ENCODE measurements at regions not wholly inside any gene's neighbourhood (a gene's known extent, or its start where the extent isn't known, plus 50 kb on each side); places are given as distances from the start of the nearest gene placed in this dataset.

DNA sequence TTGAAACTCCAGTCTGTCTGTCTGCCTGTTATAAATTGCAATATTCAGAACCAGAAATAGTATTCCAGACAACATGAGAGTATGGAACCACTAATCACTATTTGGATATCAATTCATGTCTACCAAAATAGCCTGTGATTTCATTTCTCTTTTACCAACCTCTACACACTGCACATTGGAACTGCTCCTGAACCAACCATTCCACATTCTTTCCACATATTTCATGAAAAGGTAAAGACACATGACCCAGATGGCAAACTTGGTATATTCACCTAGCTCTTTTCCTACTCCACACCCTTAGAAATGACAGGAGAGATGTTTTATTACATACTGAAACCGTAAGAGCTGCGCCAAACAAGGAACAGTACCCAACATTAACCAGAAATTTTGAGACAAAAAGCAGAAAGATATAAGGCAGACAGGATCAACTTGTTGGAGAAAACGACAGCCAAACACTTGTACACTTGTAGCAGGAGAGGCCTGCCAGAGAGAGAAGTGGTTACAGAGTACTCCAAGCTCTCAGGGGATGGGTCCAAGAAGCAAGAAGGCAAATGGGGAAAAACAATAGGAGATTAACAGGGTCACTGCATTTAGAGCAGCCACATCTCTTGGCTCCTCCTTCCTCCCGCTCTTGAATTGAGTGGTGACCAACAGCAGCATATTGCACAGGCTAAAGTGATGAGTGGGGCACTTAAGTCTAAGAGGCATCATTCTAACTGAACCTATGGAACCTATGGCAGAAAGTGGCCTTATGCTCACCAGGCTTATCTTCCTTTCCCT lies 148.7 kb downstream of the SETD4 start:
- Mint-ChIP-seq H3K27ac (no peak overlapping the region), H3K4me3 (no peak overlapping the region), H3K27me3 (ENCODE audit: low read depth) (no peaks in the 10 kb centered on the region), H3K9me3 (peaks cover 15 to 17% of the 10 kb centered on the region in 2 experiments), H3K4me1 (peaks cover 34 to 45% of the 10 kb centered on the region in 2 experiments), H3K36me3 (ENCODE audit: insufficient read depth in 1 of 3, low read depth in 3 of 3) (peaks cover 0 to 25% (median 10%) of the 10 kb centered on the region in 3 experiments; a peak in 5 of 7 replicates)
- Histone ChIP-seq H2AFZ (ENCODE audit: low read length) (no peak overlapping the region), H2BK5ac (ENCODE audit: insufficient read length, low read length) (no peak overlapping the region), H2BK20ac (ENCODE audit: low read depth, low read length, poor library complexity, severe bottlenecking) (no peak overlapping the region), H2BK12ac (ENCODE audit: insufficient read length, low read depth, low read length) (no peak overlapping the region), H4K5ac (ENCODE audit: insufficient read length, low read depth, low read length) (no peak overlapping the region), H3K27ac (ENCODE audit: insufficient read length, low read depth, low read length) (no peak overlapping the region), H3K14ac (ENCODE audit: insufficient read depth, low read length) (no peak overlapping the region), H3K4me2 (ENCODE audit: insufficient read depth, insufficient read length, low read length) (no peak overlapping the region), H3K79me2 (ENCODE audit: insufficient read depth, low read length) (no peaks in the 10 kb centered on the region), H3K56ac (ENCODE audit: insufficient read length, low read depth, low read length) (no peak overlapping the region), H4K8ac (replicated peaks; ENCODE audit: insufficient read length, low read depth, low read length) (no peak overlapping the region), H2BK120ac (ENCODE audit: low read depth, low read length, poor library complexity, severe bottlenecking) (no peak overlapping the region), H4K91ac (ENCODE audit: insufficient read length, low read depth, low read length) (no peak overlapping the region), H2BK15ac (ENCODE audit: low read depth, low read length) (no peak overlapping the region), H3K23me2 (ENCODE audit: insufficient read length, low read depth, low read length, poor library complexity, severe bottlenecking) (no peaks in the 10 kb centered on the region), H3K79me1 (ENCODE audit: insufficient read depth, low read depth, low read length, poor library complexity, severe bottlenecking) (no peaks in the 10 kb centered on the region), H3K4me1 (ENCODE audit: insufficient read depth, low read length) (no peaks in the 10 kb centered on the region), H3T11ph (ENCODE audit: low read length) (no peak overlapping the region), H3K27me3 (ENCODE audit: insufficient read depth, low read length) (no peaks in the 10 kb centered on the region), H3K18ac (ENCODE audit: insufficient read length, low read depth, low read length) (no peak overlapping the region), H3K4ac (ENCODE audit: low read depth, low read length) (no peak overlapping the region), H3K9me3 (ENCODE audit: control insufficient read depth, low read depth, low read length) (no peaks in the 10 kb centered on the region), H2AK5ac (ENCODE audit: insufficient read length, low read length) (no peak overlapping the region), H4K20me1 (ENCODE audit: control insufficient read depth, insufficient read depth, insufficient read length) (no peaks in the 10 kb centered on the region), H3K23ac (ENCODE audit: insufficient read length, low read depth, low read length) (no peak overlapping the region), H3K9ac (ENCODE audit: extremely low read depth, insufficient read length, low read length) (no peak overlapping the region)
- no peak for DNase-seq
- WGBS (ENCODE audit: extremely low coverage, insufficient read length, low lambda C conversion rate), result no CpG with 5 or more reads among the region's 4 CpGs
- TF ChIP-seq, protein P1, sequence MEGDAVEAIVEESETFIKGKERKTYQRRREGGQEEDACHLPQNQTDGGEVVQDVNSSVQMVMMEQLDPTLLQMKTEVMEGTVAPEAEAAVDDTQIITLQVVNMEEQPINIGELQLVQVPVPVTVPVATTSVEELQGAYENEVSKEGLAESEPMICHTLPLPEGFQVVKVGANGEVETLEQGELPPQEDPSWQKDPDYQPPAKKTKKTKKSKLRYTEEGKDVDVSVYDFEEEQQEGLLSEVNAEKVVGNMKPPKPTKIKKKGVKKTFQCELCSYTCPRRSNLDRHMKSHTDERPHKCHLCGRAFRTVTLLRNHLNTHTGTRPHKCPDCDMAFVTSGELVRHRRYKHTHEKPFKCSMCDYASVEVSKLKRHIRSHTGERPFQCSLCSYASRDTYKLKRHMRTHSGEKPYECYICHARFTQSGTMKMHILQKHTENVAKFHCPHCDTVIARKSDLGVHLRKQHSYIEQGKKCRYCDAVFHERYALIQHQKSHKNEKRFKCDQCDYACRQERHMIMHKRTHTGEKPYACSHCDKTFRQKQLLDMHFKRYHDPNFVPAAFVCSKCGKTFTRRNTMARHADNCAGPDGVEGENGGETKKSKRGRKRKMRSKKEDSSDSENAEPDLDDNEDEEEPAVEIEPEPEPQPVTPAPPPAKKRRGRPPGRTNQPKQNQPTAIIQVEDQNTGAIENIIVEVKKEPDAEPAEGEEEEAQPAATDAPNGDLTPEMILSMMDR (conservative IDR thresholded peaks at IDR 0.05), result no peak

Data from H9 (cell line).